Right atrium auricular region (tissue), 2 donors: ENCODE measurements at regions not wholly inside any gene's neighbourhood (a gene's known extent, or its start where the extent isn't known, plus 50 kb on each side); places are given as distances from the start of the nearest gene placed in this dataset.

ENCODE experiments used
- DNase-seq: peaks from one replicate; pipeline ENCODE4 v3.0.0-alpha.2; 2019; ENCODE audit warnings: low spot score
- H3K27ac ChIP-seq, 2 donors: fragments of 200-600 bp; sonication (generic); 1 replicate in 1 of 2; 2 replicates in 1 of 2; pipeline ENCODE4 v1.5.1; 2016 to 2019
- H3K27me3 ChIP-seq, 2 donors: fragments of 200-600 bp; sonication (generic); one replicate each; pipeline versions ENCODE4 v1.5.1 to v1.6.0; 2017 to 2019
- H3K36me3 ChIP-seq: fragments of 200-600 bp; sonication (generic); one replicate; pipeline ENCODE4 v1.5.1; 2016
- H3K4me1 ChIP-seq, 2 donors: fragments of 200-600 bp; sonication (generic); one replicate each; pipeline versions ENCODE4 v1.5.1 to v1.6.0; 2017 to 2019
- H3K4me3 ChIP-seq, 2 donors: fragments of 200-600 bp; sonication (generic); 1 replicate in 1 of 2; 2 replicates in 1 of 2; pipeline ENCODE4 v1.5.1; 2017 to 2019; ENCODE audit warnings: mild to moderate bottlenecking in 1 of 2, moderate library complexity in 1 of 2
- H3K9me3 ChIP-seq, 2 donors: fragments of 200-600 bp; sonication (generic); one replicate each; pipeline ENCODE4 v1.5.1; 2019
- CTCF ChIP-seq, 2 donors: fragments of 200-600 bp; sonication (generic); IDR thresholded peaks; one replicate each; pipeline ENCODE4 v1.5.1; 2019; ENCODE audit warnings: antibody characterized with exemption in 2 of 2

- Histone ChIP-seq H3K4me3 (no peak overlapping the region), H3K27ac (no peak overlapping the region), H3K9me3 (peaks cover 0 to 3% of the 10 kb centered on the region in 2 donors), H3K4me1 (no peaks in the 10 kb centered on the region), H3K36me3 (no peaks in the 10 kb centered on the region), H3K27me3 (no peaks in the 10 kb centered on the region)
- no peak for TF ChIP-seq CTCF (IDR thresholded peaks at IDR 0.05)
- DNase-seq = no peak
These were observed 840.7 kb downstream of the FAM181B start for GRCh38 chr11:81892770-81893635.

DNA sequence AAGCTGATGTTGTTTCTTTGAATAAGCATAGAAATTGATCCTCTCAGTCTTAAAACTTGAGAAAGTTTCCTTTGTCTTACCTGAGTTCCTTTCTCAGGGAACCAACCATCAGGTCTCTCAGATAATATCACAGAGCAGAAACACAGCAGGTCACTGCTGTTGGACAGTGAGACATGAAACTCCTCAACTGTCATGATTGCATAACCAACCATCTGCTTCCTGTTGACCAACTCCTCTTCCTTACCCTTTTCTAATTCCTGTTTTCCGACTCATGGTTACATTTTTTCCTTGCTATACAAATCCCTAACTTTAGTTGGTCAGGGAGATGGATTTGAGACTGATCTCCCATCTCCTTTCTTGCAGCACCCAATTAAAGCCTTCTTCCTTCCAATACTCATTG is 845.3 kb downstream of the FAM181B start:
- no peak overlapping the region for H3K4me3 ChIP-seq
- no peaks in the 10 kb centered on the region for H3K4me1 ChIP-seq
- no peak for DNase-seq
- peaks cover 0 to 3% of the 10 kb centered on the region in 2 donors for H3K9me3 ChIP-seq
- no peaks in the 10 kb centered on the region for H3K36me3 ChIP-seq
- TF ChIP-seq CTCF (IDR thresholded peaks at IDR 0.05) = no peak
- no peak overlapping the region for H3K27ac ChIP-seq
- H3K27me3 ChIP-seq = no peaks in the 10 kb centered on the region

GRCh38 chr11:81887671-81888070 is 846.0 kb downstream of the FAM181B start:
- no peak for TF ChIP-seq CTCF (IDR thresholded peaks at IDR 0.05)

DNA sequence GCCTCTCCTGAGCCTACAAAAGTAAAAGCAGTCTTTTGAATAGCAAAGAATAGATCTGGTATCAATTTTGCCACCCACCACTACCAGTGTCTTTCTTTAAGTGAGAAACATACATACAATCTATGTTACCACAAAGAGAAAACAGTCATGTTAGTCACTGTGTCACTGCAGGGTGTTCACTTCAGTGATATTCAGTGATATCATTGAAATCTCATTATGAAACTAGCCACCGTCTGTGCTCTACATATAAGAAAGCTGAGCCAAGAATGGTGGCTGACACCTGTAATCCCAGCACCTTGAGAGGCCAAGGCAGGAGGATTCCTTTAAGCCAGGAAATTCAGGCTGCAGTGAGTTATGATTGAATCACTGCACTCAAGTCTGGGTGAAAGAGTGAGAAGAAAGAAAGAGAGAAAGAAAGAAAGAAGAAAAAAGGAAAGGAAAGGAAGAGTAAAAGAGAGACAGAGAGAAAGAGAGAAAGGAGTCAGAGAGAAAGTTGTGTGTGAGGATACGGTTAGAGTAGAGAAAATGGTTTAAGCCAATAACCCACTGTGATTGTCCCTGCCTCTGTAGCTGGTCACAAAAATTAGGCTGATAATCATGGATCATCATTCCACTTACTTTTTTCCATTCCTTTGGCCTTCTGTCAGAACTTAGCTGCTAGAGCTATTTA is 847.1 kb downstream of the FAM181B start:
- DNase-seq = no peak
- Histone ChIP-seq H3K27me3 (no peaks in the 10 kb centered on the region), H3K9me3 (peaks cover 0 to 3% of the 10 kb centered on the region in 2 donors), H3K4me3 (no peak overlapping the region), H3K27ac (no peak overlapping the region), H3K36me3 (no peaks in the 10 kb centered on the region), H3K4me1 (no peaks in the 10 kb centered on the region)
- no peak for TF ChIP-seq CTCF (IDR thresholded peaks at IDR 0.05)

More at GRCh38 chr11:81887671-81888070, 846.0 kb downstream of the FAM181B start:
- Histone ChIP-seq H3K4me3 (no peak overlapping the region), H3K27me3 (no peaks in the 10 kb centered on the region), H3K9me3 (peaks cover 0 to 3% of the 10 kb centered on the region in 2 donors), H3K27ac (no peak overlapping the region), H3K36me3 (no peaks in the 10 kb centered on the region), H3K4me1 (no peaks in the 10 kb centered on the region)
- DNase-seq = no peak

GRCh38 chr11:81874635-81875034 is 859.0 kb downstream of the FAM181B start:
- TF ChIP-seq CTCF (IDR thresholded peaks at IDR 0.05) = no peak
- no peaks in the 10 kb centered on the region for H3K4me1 ChIP-seq
- no peaks in the 10 kb centered on the region for H3K9me3 ChIP-seq
- DNase-seq = no peak
- H3K27me3 ChIP-seq = no peaks in the 10 kb centered on the region
- H3K36me3 ChIP-seq = no peaks in the 10 kb centered on the region
- no peak overlapping the region for H3K27ac ChIP-seq
- H3K4me3 ChIP-seq = no peak overlapping the region
